Sigmoid colon (tissue), 6 donors: ENCODE measurements at regions not wholly inside any gene's neighbourhood (a gene's known extent, or its start where the extent isn't known, plus 50 kb on each side); places are given as distances from the start of the nearest gene placed in this dataset.
"Not testable (repeated sequence)": the region's sequence is repeated elsewhere in the genome, so short reads cannot be mapped to it uniquely, and the experiment has no call there.

Experiments
- DNase-seq: peaks from one replicate; pipeline ENCODE4 v3.0.0-alpha.2; 2019
- H3K27ac ChIP-seq, 4 donors: fragments of 200-600 bp; sonication (generic); one replicate each; pipeline ENCODE4 v1.5.1; 2016 to 2019; ENCODE audit warnings: mild to moderate bottlenecking in 1 of 4
- H3K27me3 ChIP-seq, 3 donors: fragments of 200-600 bp; sonication (generic); one replicate each; pipeline ENCODE4 v1.5.1; 2019; ENCODE audit warnings: mild to moderate bottlenecking in 1 of 3
- H3K36me3 ChIP-seq, 4 donors: fragments of 200-600 bp; sonication (generic); one replicate each; pipeline ENCODE4 v1.5.1; 2016 to 2019
- H3K4me1 ChIP-seq, 4 donors: fragments of 200-600 bp; sonication (generic); one replicate each; pipeline ENCODE4 v1.5.1; 2017 to 2019
- H3K4me3 ChIP-seq, 4 donors: fragments of 200-600 bp; sonication (generic); one replicate each; pipeline ENCODE4 v1.5.1; 2017 to 2019; ENCODE audit warnings: mild to moderate bottlenecking in 2 of 4, moderate library complexity in 1 of 4
- H3K9me3 ChIP-seq, 4 donors: fragments of 200-600 bp in 3 of 4; sonication (generic) in 3 of 4; one replicate each; pipeline versions ENCODE4 v1.5.1 to v1.6.1; 2013 to 2019
- CTCF ChIP-seq, 4 experiments: fragments of 450-650 bp in 3 of 4; fragments of 200-600 bp in 1 of 4; IDR thresholded peaks; one replicate each; pipeline ENCODE4 v1.5.1; 2016 to 2019; ENCODE audit warnings: antibody characterized with exemption in 4 of 4, mild to moderate bottlenecking in 3 of 4, moderate library complexity in 2 of 4
- EP300 ChIP-seq, 4 donors: sonication (generic); formaldehyde crosslinking; IDR thresholded peaks; one replicate each; pipeline ENCODE4 v1.6.1; 2017; ENCODE audit warnings: antibody characterized with exemption in 4 of 4
- POLR2A ChIP-seq, 2 donors: fragments of 450-650 bp; IDR thresholded peaks; one replicate each; pipeline ENCODE4 v1.6.1; 2016; ENCODE audit warnings: antibody characterized with exemption in 2 of 2, mild to moderate bottlenecking in 2 of 2, moderate library complexity in 2 of 2
- POLR2AphosphoS5 ChIP-seq, 4 donors: sonication (generic); formaldehyde crosslinking; IDR thresholded peaks; one replicate each; pipeline ENCODE4 v1.6.1; 2017; ENCODE audit warnings: antibody characterized with exemption in 4 of 4
- WGBS, 2 donors: extraction: QIAGEN DNeasy Blood & Tissue Kit; methylation state at CpG; one replicate each; pipeline ENCODE4 v1.1.7; 2013; 5-methylcytosine and 5-hydroxymethylcytosine counted together
- intact Hi-C: fragments of 100-400 bp; cut with DNase I; formaldehyde crosslinking; loops from one replicate; pipeline ENCODE4 v1.15.1; 2023
- donor health status: healthy with polysubstance abuse.
- donor health status: healthy.

- Histone ChIP-seq H3K4me3 (no peak overlapping the region), H3K27me3 (no peaks in the 10 kb centered on the region), H3K36me3 (no peaks in the 10 kb centered on the region), H3K4me1 (peaks cover 0 to 5% (median 2%) of the 10 kb centered on the region in 4 donors), H3K27ac (no peak overlapping the region), H3K9me3 (no peaks in the 10 kb centered on the region)
- DNase-seq = no peak
- TF ChIP-seq POLR2AphosphoS5 (IDR thresholded peaks at IDR 0.05) = no peak
- no peak for TF ChIP-seq POLR2A (IDR thresholded peaks at IDR 0.05)
- WGBS, 2 donors = 88 to 92% methylated on average over 6 of the region's 6 CpGs
- intact Hi-C loops = no loop called here
These were observed 131.5 kb upstream of the KIF5B start for GRCh38 chr10:32187686-32188085.

GRCh38 chr10:32183652-32184051 is 127.4 kb upstream of the KIF5B start:
- H3K36me3 ChIP-seq, H3K27ac ChIP-seq, H3K4me1 ChIP-seq, H3K27me3 ChIP-seq, H3K9me3 ChIP-seq, DNase-seq, H3K4me3 ChIP-seq, intact Hi-C loops: not testable (repeated sequence)
- WGBS, 2 donors = 82 to 91% methylated on average over 5 of the region's 5 CpGs

- intact Hi-C loops = no loop called here
- WGBS, 2 donors = 84 to 91% methylated on average over 11 of the region's 11 CpGs
These were observed 126.3 kb upstream of the KIF5B start for GRCh38 chr10:32182476-32182875.

GRCh38 chr10:32180390-32181280 is 124.4 kb upstream of the KIF5B start:
- H3K27me3 ChIP-seq = no peaks in the 10 kb centered on the region
- TF ChIP-seq CTCF (IDR thresholded peaks at IDR 0.05) = no peak
- DNase-seq = no peak
- WGBS, 2 donors = 78 to 82% methylated on average over 18 of the region's 18 CpGs
- H3K4me3 ChIP-seq = no peak overlapping the region
- intact Hi-C loops = no loop called here
- H3K4me1 ChIP-seq = no peaks in the 10 kb centered on the region
- no peaks in the 10 kb centered on the region for H3K36me3 ChIP-seq
- no peaks in the 10 kb centered on the region for H3K9me3 ChIP-seq
- H3K27ac ChIP-seq = peak overlapping the region in 1 of 4 donors; percentile 2

More at GRCh38 chr10:32182476-32182875, 126.3 kb upstream of the KIF5B start:
- DNase-seq = no peak
- H3K9me3 ChIP-seq = no peaks in the 10 kb centered on the region
- no peak overlapping the region for H3K4me3 ChIP-seq
- H3K4me1 ChIP-seq = no peaks in the 10 kb centered on the region
- H3K36me3 ChIP-seq = no peaks in the 10 kb centered on the region
- H3K27me3 ChIP-seq = no peaks in the 10 kb centered on the region
- TF ChIP-seq CTCF (IDR thresholded peaks at IDR 0.05) (no peak), EP300 (IDR thresholded peaks at IDR 0.05) (no peak), POLR2AphosphoS5 (IDR thresholded peaks at IDR 0.05) (no peak), POLR2A (IDR thresholded peaks at IDR 0.05) (no peak)
- no peak overlapping the region for H3K27ac ChIP-seq

GRCh38 chr10:32179836-32180235 is 123.6 kb upstream of the KIF5B start:
- 84 to 95% methylated on average over 5 of the region's 5 CpGs for WGBS, 2 donors
- DNase-seq = no peak
- H3K27me3 ChIP-seq = no peaks in the 10 kb centered on the region
- no peaks in the 10 kb centered on the region for H3K36me3 ChIP-seq
- no peaks in the 10 kb centered on the region for H3K4me1 ChIP-seq
- H3K4me3 ChIP-seq = no peak overlapping the region
- TF ChIP-seq CTCF (IDR thresholded peaks at IDR 0.05) = no peak
- TF ChIP-seq POLR2AphosphoS5 (IDR thresholded peaks at IDR 0.05) = no peak
- intact Hi-C loops = no loop called here
- no peaks in the 10 kb centered on the region for H3K9me3 ChIP-seq
- no peak overlapping the region for H3K27ac ChIP-seq

GRCh38 chr10:32177594-32177993 is 121.4 kb upstream of the KIF5B start:
- H3K4me3 ChIP-seq, H3K27ac ChIP-seq, H3K27me3 ChIP-seq, DNase-seq, H3K9me3 ChIP-seq, H3K4me1 ChIP-seq, H3K36me3 ChIP-seq, intact Hi-C loops: not testable (repeated sequence)
- 91 to 92% methylated on average over 7 of the region's 7 CpGs for WGBS, 2 donors
